DOHH2 (cell line): ENCODE measurements at regions not wholly inside any gene's neighbourhood (a gene's known extent, or its start where the extent isn't known, plus 50 kb on each side); places are given as distances from the start of the nearest gene placed in this dataset.

Experiments
- H3F3A ChIP-seq: fragments of 200-600 bp; sonication (generic), shearing (Covaris generic); 2 replicates; pipeline ENCODE4 v1.6.0; 2016; ENCODE audit warnings: antibody characterized with exemption, mild to moderate bottlenecking; ENCODE audit not compliant: control insufficient read depth, insufficient read depth
- H3K27ac ChIP-seq: fragments of 200-600 bp; sonication (generic); 2 replicates; pipeline ENCODE4 v1.5.1; 2014; ENCODE audit warnings: low read depth, mild to moderate bottlenecking, low read length, moderate library complexity
- H3K27me3 ChIP-seq: fragments of 200-600 bp; sonication (generic); 2 replicates; pipeline ENCODE4 v1.6.1; 2014; ENCODE audit warnings: mild to moderate bottlenecking, low read length, mixed read lengths; ENCODE audit not compliant: control insufficient read depth
- H3K36me3 ChIP-seq: fragments of 200-600 bp; sonication (generic); 2 replicates; pipeline ENCODE4 v1.6.1; 2014; ENCODE audit warnings: mild to moderate bottlenecking, low read length, moderate library complexity, mixed read lengths; ENCODE audit not compliant: control insufficient read depth
- H3K4me1 ChIP-seq: fragments of 200-600 bp; sonication (generic); 2 replicates; pipeline ENCODE4 v1.6.1; 2014; ENCODE audit warnings: mild to moderate bottlenecking, low read length, mixed read lengths; ENCODE audit not compliant: control insufficient read depth
- H3K4me2 ChIP-seq: fragments of 200-600 bp; sonication (generic); 2 replicates; pipeline ENCODE4 v1.6.0; 2014; ENCODE audit warnings: mild to moderate bottlenecking, low read length, moderate library complexity
- H3K4me3 ChIP-seq: fragments of 200-600 bp; sonication (generic); 2 replicates; pipeline ENCODE4 v1.5.1; 2014; ENCODE audit warnings: mild to moderate bottlenecking, low read length, mixed read lengths
- H3K79me2 ChIP-seq: fragments of 200-600 bp; sonication (generic); 2 replicates; pipeline ENCODE4 v1.6.1; 2014; ENCODE audit warnings: mild to moderate bottlenecking, low read length, mixed read lengths; ENCODE audit not compliant: control insufficient read depth
- H3K9me2 ChIP-seq: fragments of 200-600 bp; sonication (generic); replicated peaks from 2 replicates; pipeline ENCODE4 v1.6.1; 2014; ENCODE audit warnings: mild to moderate bottlenecking, low read length, mixed read lengths; ENCODE audit not compliant: control insufficient read depth
- H3K9me3 ChIP-seq: fragments of 200-600 bp; sonication (generic); 2 replicates; pipeline ENCODE4 v1.6.1; 2014; ENCODE audit warnings: antibody characterized with exemption, low read length, mixed read lengths; ENCODE audit not compliant: control insufficient read depth, insufficient read depth
- H4K20me1 ChIP-seq: fragments of 200-600 bp; sonication (generic); 2 replicates; pipeline ENCODE4 v1.6.0; 2014; ENCODE audit warnings: low read depth, mild to moderate bottlenecking, antibody characterized with exemption, low read length, moderate library complexity; ENCODE audit not compliant: control insufficient read depth, insufficient read depth
- CTCF ChIP-seq: fragments of 200-600 bp; sonication (generic); IDR thresholded peaks from one replicate; pipeline ENCODE4 v1.5.1; 2014; ENCODE audit warnings: antibody characterized with exemption, mild to moderate bottlenecking, low read depth, low read length; ENCODE audit not compliant: poor library complexity, severe bottlenecking
- EZH2phosphoT487 ChIP-seq: fragments of 200-600 bp; sonication (generic); IDR thresholded peaks from 2 replicates; pipeline ENCODE4 v1.6.1; 2017; ENCODE audit warnings: borderline replicate concordance, mild to moderate bottlenecking, antibody characterized with exemption, low read length, moderate library complexity, mixed read lengths

GRCh38 chr14:29489911-29490425 is 437.7 kb downstream of the PRKD1 start:
- H3F3A ChIP-seq = no peaks in the 10 kb centered on the region
- H3K36me3 ChIP-seq = no peaks in the 10 kb centered on the region
- H4K20me1 ChIP-seq = no peaks in the 10 kb centered on the region
- TF ChIP-seq EZH2phosphoT487 (no peak), CTCF (no peak)
- no peaks in the 10 kb centered on the region for H3K4me1 ChIP-seq
- no peak overlapping the region for H3K4me3 ChIP-seq
- H3K9me2 ChIP-seq = no peaks in the 10 kb centered on the region
- no peak overlapping the region for H3K27ac ChIP-seq
- H3K27me3 ChIP-seq = no peaks in the 10 kb centered on the region
- H3K9me3 ChIP-seq = no peaks in the 10 kb centered on the region
- no peaks in the 10 kb centered on the region for H3K79me2 ChIP-seq
- no peak overlapping the region for H3K4me2 ChIP-seq

- H3K27ac ChIP-seq = no peak overlapping the region
- no peaks in the 10 kb centered on the region for H3K9me3 ChIP-seq
- no peaks in the 10 kb centered on the region for H3F3A ChIP-seq
- TF ChIP-seq CTCF = no peak
- TF ChIP-seq EZH2phosphoT487 = no peak
- no peak overlapping the region for H3K4me2 ChIP-seq
- H3K4me3 ChIP-seq = no peak overlapping the region
- H3K4me1 ChIP-seq = no peaks in the 10 kb centered on the region
- H3K79me2 ChIP-seq = no peaks in the 10 kb centered on the region
- H3K27me3 ChIP-seq = no peaks in the 10 kb centered on the region
- no peaks in the 10 kb centered on the region for H3K9me2 ChIP-seq
- H4K20me1 ChIP-seq = no peaks in the 10 kb centered on the region
- H3K36me3 ChIP-seq = no peaks in the 10 kb centered on the region
Observed at GRCh38 chr14:29493849-29494248, 433.8 kb downstream of the PRKD1 start.

GRCh38 chr14:29494312-29494711 is 433.3 kb downstream of the PRKD1 start:
- H4K20me1 ChIP-seq = no peaks in the 10 kb centered on the region
- no peak overlapping the region for H3K4me2 ChIP-seq
- H3K27ac ChIP-seq = no peak overlapping the region
- no peaks in the 10 kb centered on the region for H3K9me2 ChIP-seq
- no peak overlapping the region for H3K4me3 ChIP-seq
- TF ChIP-seq CTCF = no peak
- TF ChIP-seq EZH2phosphoT487 = no peak
- H3K36me3 ChIP-seq = no peaks in the 10 kb centered on the region
- H3K4me1 ChIP-seq = no peaks in the 10 kb centered on the region
- no peaks in the 10 kb centered on the region for H3K27me3 ChIP-seq
- H3K79me2 ChIP-seq = no peaks in the 10 kb centered on the region
- no peaks in the 10 kb centered on the region for H3F3A ChIP-seq
- no peaks in the 10 kb centered on the region for H3K9me3 ChIP-seq

GRCh38 chr14:29503903-29504302 is 423.7 kb downstream of the PRKD1 start:
- Histone ChIP-seq H3K79me2 (no peaks in the 10 kb centered on the region), H4K20me1 (no peaks in the 10 kb centered on the region), H3K4me1 (no peaks in the 10 kb centered on the region), H3F3A (no peaks in the 10 kb centered on the region), H3K4me3 (no peak overlapping the region), H3K4me2 (no peak overlapping the region), H3K27ac (no peak overlapping the region), H3K9me3 (no peaks in the 10 kb centered on the region; the same call in 1 of the 2 replicates), H3K36me3 (no peaks in the 10 kb centered on the region), H3K9me2 (no peaks in the 10 kb centered on the region), H3K27me3 (no peaks in the 10 kb centered on the region)
- TF ChIP-seq CTCF = no peak
- no peak for TF ChIP-seq EZH2phosphoT487
